B cell (primary cell): ENCODE measurements at regions not wholly inside any gene's neighbourhood (a gene's known extent, or its start where the extent isn't known, plus 50 kb on each side); places are given as distances from the start of the nearest gene placed in this dataset.

Source experiments
- ATAC-seq: fragments of 200-7000 bp; cut with Tn5 transposase; one replicate; pipeline ENCODE4 v1.10.0; 2021; ENCODE audit warnings: low read depth, mild to moderate bottlenecking, moderate number of reproducible peaks, moderate library complexity
- CTCF ChIA-PET: fragments of 350-600 bp; sonication (Branson Sonifier 250); formaldehyde crosslinking; loops from one replicate; lab custom pipeline; 2021; ENCODE audit warnings: antibody characterized with exemption, inconsistent platforms; lab: Charles Lee
- POLR2A ChIA-PET: fragments of 350-600 bp; sonication (Branson Sonifier 250); formaldehyde crosslinking; loops from one replicate; lab custom pipeline; 2021; ENCODE audit warnings: antibody characterized with exemption; lab: Charles Lee
- DNase-seq: peaks from one replicate; pipeline ENCODE4 v3.0.0; 2013
- H2AFZ ChIP-seq: 2 replicates; pipeline ENCODE4 v1.6.1; 2012; ENCODE audit warnings: mild to moderate bottlenecking, low read depth, low read length; ENCODE audit not compliant: insufficient read depth, poor library complexity, severe bottlenecking
- H3K27ac ChIP-seq, 2 donors: 1 replicate in 1 of 2; 2 replicates in 1 of 2; pipeline ENCODE4 v1.5.1; 2012 to 2013; ENCODE audit warnings: low read length in 2 of 2, mild to moderate bottlenecking in 2 of 2, moderate library complexity in 1 of 2
- H3K27me3 ChIP-seq, 4 experiments: fragments of 200-600 bp in 1 of 4; sonication (generic) in 1 of 4; replicated peaks in 1 of 4; 1 replicate in 2 of 4; 2 replicates in 2 of 4; pipeline versions ENCODE4 v1.6.1 to v1.7.0; 2013 to 2016; ENCODE audit warnings: low read length in 3 of 4, mild to moderate bottlenecking in 2 of 4, mixed read lengths in 1 of 4, moderate library complexity in 1 of 4; ENCODE audit not compliant: insufficient read depth in 4 of 4, control insufficient read depth in 3 of 4; ENCODE audit errors: control extremely low read depth in 1 of 4
- H3K36me3 ChIP-seq, 2 experiments: replicated peaks in 1 of 2; 1 replicate in 1 of 2; 2 replicates in 1 of 2; pipeline versions ENCODE4 v1.6.1 to v1.7.1; 2013; ENCODE audit warnings: low read length in 1 of 2; ENCODE audit not compliant: insufficient read depth in 2 of 2, control insufficient read depth in 1 of 2; ENCODE audit errors: control extremely low read depth in 1 of 2, extremely low read depth in 1 of 2
- H3K4me1 ChIP-seq, 2 donors: fragments of 200-600 bp in 1 of 2; sonication (generic) in 1 of 2; 1 replicate in 1 of 2; 2 replicates in 1 of 2; pipeline versions ENCODE4 v1.5.1 to v1.6.1; 2013 to 2017; ENCODE audit warnings: low read length in 2 of 2; ENCODE audit not compliant: control insufficient read depth in 2 of 2, insufficient read depth in 2 of 2
- H3K4me2 ChIP-seq: replicated peaks from 2 replicates; pipeline ENCODE3; 2012; ENCODE audit warnings: mild to moderate bottlenecking, low read depth, low read length; ENCODE audit not compliant: poor library complexity, severe bottlenecking
- H3K4me3 ChIP-seq, 5 experiments: fragments of 200-600 bp in 1 of 5; sonication (generic) in 1 of 5; 1 replicate in 3 of 5; 2 replicates in 2 of 5; pipeline versions ENCODE4 v1.5.1 to v1.7.0; 2011 to 2016; ENCODE audit warnings: low read length in 4 of 5, mild to moderate bottlenecking in 4 of 5, low read depth in 2 of 5, control low read depth in 1 of 5, moderate library complexity in 1 of 5; ENCODE audit not compliant: insufficient read depth in 1 of 5; ENCODE audit errors: control extremely low read depth in 1 of 5, extremely low read depth in 1 of 5
- H3K79me2 ChIP-seq: fragments of 200-600 bp; sonication (generic); one replicate; pipeline ENCODE4 v1.6.0; 2016; ENCODE audit warnings: low read length; ENCODE audit not compliant: control insufficient read depth, insufficient read depth
- H3K9ac ChIP-seq: fragments of 200-600 bp; sonication (generic); 2 replicates; pipeline ENCODE4 v1.6.1; 2017; ENCODE audit warnings: mild to moderate bottlenecking, low read length, moderate library complexity
- H3K9me3 ChIP-seq, 3 donors: one replicate each; pipeline versions ENCODE4 v1.6.1 to v1.7.1; 2013; ENCODE audit warnings: low read length in 2 of 3; ENCODE audit not compliant: control insufficient read depth in 2 of 3, insufficient read depth in 1 of 3; ENCODE audit errors: control extremely low read depth in 1 of 3
- H4K20me1 ChIP-seq: 2 replicates; pipeline ENCODE4 v1.6.0; 2012; ENCODE audit warnings: mild to moderate bottlenecking, low read length; ENCODE audit not compliant: insufficient read depth, control insufficient read depth, poor library complexity, severe bottlenecking
- H3K27ac Mint-ChIP-seq: one replicate; pipeline ENCODE4 v1.8.0; 2021; ENCODE audit warnings: mixed read lengths
- H3K27me3 Mint-ChIP-seq: one replicate; pipeline ENCODE4 v1.8.0; 2021; ENCODE audit warnings: mixed read lengths
- H3K4me1 Mint-ChIP-seq: one replicate; pipeline ENCODE4 v1.8.0; 2021; ENCODE audit warnings: mixed read lengths
- H3K4me3 Mint-ChIP-seq: one replicate; pipeline ENCODE4 v1.8.0; 2021; ENCODE audit warnings: mixed read lengths
- H3K9me3 Mint-ChIP-seq: one replicate; pipeline ENCODE4 v1.8.0; 2022; ENCODE audit warnings: mixed read lengths; ENCODE audit not compliant: insufficient read depth
- CTCF ChIP-seq: fragments of 200-600 bp; IDR thresholded peaks from one replicate; pipeline ENCODE4 v1.8.0; 2022; ENCODE audit warnings: antibody characterized with exemption, mild to moderate bottlenecking
- EZH2 ChIP-seq: IDR thresholded peaks from 2 replicates; pipeline ENCODE4 v1.6.1; 2012; ENCODE audit warnings: borderline replicate concordance, low read depth, mild to moderate bottlenecking, moderate library complexity, low read length; ENCODE audit not compliant: insufficient read depth, poor library complexity, severe bottlenecking
- WGBS: methylation state at CpG from one replicate; pipeline ENCODE4 v1.1.5; 2013; ENCODE audit warnings: missing lambda C conversion rate; ENCODE audit not compliant: insufficient coverage; 5-methylcytosine and 5-hydroxymethylcytosine counted together
- intact Hi-C: fragments of 100-400 bp; cut with micrococcal nuclease; formaldehyde crosslinking; loops from one replicate; pipeline ENCODE4 v1.10.0; 2022

- Histone ChIP-seq H2AFZ (no peak overlapping the region), H3K9ac (no peak overlapping the region), H3K4me3 (no peak overlapping the region), H3K27ac (no peak overlapping the region), H3K9me3 (no peaks in the 10 kb centered on the region), H3K4me1 (peaks cover 6 to 8% of the 10 kb centered on the region in 2 donors), H4K20me1 (no peaks in the 10 kb centered on the region), H3K79me2 (no peaks in the 10 kb centered on the region), H3K4me2 (no peak overlapping the region), H3K36me3 (no peaks in the 10 kb centered on the region), H3K27me3 (no peaks in the 10 kb centered on the region)
- POLR2A ChIA-PET, result no interaction called here
- H3K9me3 Mint-ChIP-seq, result no peaks in the 10 kb centered on the region
- peaks cover 17% of the 10 kb centered on the region for H3K4me1 Mint-ChIP-seq
- CTCF ChIA-PET, result no interaction called here
- H3K4me3 Mint-ChIP-seq, result no peak overlapping the region
- no peak for TF ChIP-seq EZH2
- TF ChIP-seq CTCF, result no peak
- no peak overlapping the region for H3K27ac Mint-ChIP-seq
- intact Hi-C loops, result no loop called here
- no CpG with 5 or more reads among the region's 2 CpGs for WGBS
- no peaks in the 10 kb centered on the region for H3K27me3 Mint-ChIP-seq
- ATAC-seq (no peak), DNase-seq (no peak)
These were observed 216.8 kb downstream of the HACE1 start for GRCh38 chr6:104642871-104643270.

- H3K4me1 Mint-ChIP-seq, result peaks cover 17% of the 10 kb centered on the region
- Histone ChIP-seq H3K27me3 (no peaks in the 10 kb centered on the region), H3K9ac (no peak overlapping the region), H3K27ac (no peak overlapping the region), H2AFZ (no peak overlapping the region), H3K4me3 (no peak overlapping the region), H3K79me2 (no peaks in the 10 kb centered on the region), H3K9me3 (no peaks in the 10 kb centered on the region), H3K4me2 (no peak overlapping the region), H4K20me1 (no peaks in the 10 kb centered on the region), H3K36me3 (no peaks in the 10 kb centered on the region), H3K4me1 (peaks cover 6 to 8% of the 10 kb centered on the region in 2 donors)
- CTCF ChIA-PET, result no interaction called here
- intact Hi-C loops, result no loop called here
- no peak overlapping the region for H3K4me3 Mint-ChIP-seq
- POLR2A ChIA-PET, result no interaction called here
- TF ChIP-seq EZH2 (no peak), CTCF (no peak)
- no peak overlapping the region for H3K27ac Mint-ChIP-seq
- ATAC-seq (no peak), DNase-seq (no peak)
- H3K9me3 Mint-ChIP-seq, result no peaks in the 10 kb centered on the region
- H3K27me3 Mint-ChIP-seq, result no peaks in the 10 kb centered on the region
- WGBS, result 96% methylated on average over 4 of the region's 6 CpGs
These were observed 219.0 kb downstream of the HACE1 start for GRCh38 chr6:104640761-104641160.
